Vagina (tissue), 2 donors: ENCODE measurements at regions not wholly inside any gene's neighbourhood (a gene's known extent, or its start where the extent isn't known, plus 50 kb on each side); places are given as distances from the start of the nearest gene placed in this dataset.

Source experiments
- CTCF ChIP-seq, 3 experiments: fragments of 450-650 bp in 2 of 3; fragments of 200-600 bp in 1 of 3; sonication (generic) in 1 of 3; IDR thresholded peaks; one replicate each; pipeline ENCODE4 v1.5.1; 2017 to 2019; ENCODE audit warnings: antibody characterized with exemption in 3 of 3, mild to moderate bottlenecking in 2 of 3, moderate library complexity in 2 of 3
- POLR2AphosphoS5 ChIP-seq, 2 donors: sonication (generic); formaldehyde crosslinking; IDR thresholded peaks; one replicate each; pipeline ENCODE4 v1.9.0; 2017; ENCODE audit warnings: antibody characterized with exemption in 2 of 2, mild to moderate bottlenecking in 2 of 2, low read depth in 1 of 2; ENCODE audit not compliant: insufficient read depth in 1 of 2

GRCh38 chrX:39741904-39742303 is 355.9 kb downstream of the BCOR start:
- TF ChIP-seq CTCF (IDR thresholded peaks at IDR 0.05) (no peak), POLR2AphosphoS5 (IDR thresholded peaks at IDR 0.05; ENCODE audit: insufficient read depth in 1 of 2, low read depth in 1 of 2) (no peak)
